HepG2 (cell line): ENCODE measurements at regions not wholly inside any gene's neighbourhood (a gene's known extent, or its start where the extent isn't known, plus 50 kb on each side); places are given as distances from the start of the nearest gene placed in this dataset.

Experiments used
- ATF7 ChIP-seq, 2 experiments: fragments of 450-650 bp in 1 of 2; sonication (generic) in 1 of 2; formaldehyde crosslinking in 1 of 2; IDR thresholded peaks; 2 replicates each; pipeline versions ENCODE4 v1.4.0 to v1.6.1; 2016 to 2020; ENCODE audit warnings: antibody characterized with exemption in 1 of 2, mild to moderate bottlenecking in 1 of 2, missing genetic modification reagents in 1 of 2
- ELF1 ChIP-seq: sonication (generic); formaldehyde crosslinking; IDR thresholded peaks from 2 replicates; pipeline ENCODE4 v1.4.0; 2020; ENCODE audit warnings: missing genetic modification reagents
- HMG20B ChIP-seq: conservative IDR thresholded peaks from 2 replicates; pipeline ENCODE4 v1.6.1; 2016; ENCODE audit warnings: missing genetic modification reagents, missing compliant biosample characterization
- JUN ChIP-seq: sonication (generic); formaldehyde crosslinking; IDR thresholded peaks from 2 replicates; pipeline ENCODE4 v1.4.0; 2020; ENCODE audit warnings: mild to moderate bottlenecking, missing genetic modification reagents
- JUNB ChIP-seq: sonication (generic); formaldehyde crosslinking; IDR thresholded peaks from 2 replicates; pipeline ENCODE4 v1.8.0; 2022; ENCODE audit warnings: missing genetic modification reagents, mild to moderate bottlenecking, borderline replicate concordance
- KLF16 ChIP-seq, 2 experiments: sonication (generic) in 1 of 2; formaldehyde crosslinking in 1 of 2; IDR thresholded peaks; 2 replicates each; pipeline versions ENCODE4 v1.6.1 to v1.8.0; 2016 to 2023; ENCODE audit warnings: missing genetic modification reagents in 2 of 2, missing compliant biosample characterization in 1 of 2
- MYNN ChIP-seq: sonication (generic); formaldehyde crosslinking; IDR thresholded peaks from 2 replicates; pipeline ENCODE4 v1.4.0; 2020; ENCODE audit warnings: mild to moderate bottlenecking, low read depth, missing genetic modification reagents
- NFE2L1 ChIP-seq: sonication (generic); formaldehyde crosslinking; IDR thresholded peaks from 2 replicates; pipeline ENCODE4 v1.4.0; 2020; ENCODE audit warnings: missing genetic modification reagents, mild to moderate bottlenecking, borderline replicate concordance
- PHF5A ChIP-seq: IDR thresholded peaks from one replicate; pipeline ENCODE4 v1.6.1; 2018; ENCODE audit warnings: low read depth, missing genetic modification reagents; ENCODE audit not compliant: unreplicated experiment
- RAD21 ChIP-seq: fragments of 450-650 bp; formaldehyde crosslinking; IDR thresholded peaks from 2 replicates; pipeline ENCODE4 v1.5.0; 2020; ENCODE audit warnings: mild to moderate bottlenecking
- RNF2 ChIP-seq: fragments of 450-650 bp; conservative IDR thresholded peaks from 2 replicates; pipeline ENCODE4 v1.6.1; 2016; ENCODE audit warnings: low read depth
- SMARCE1 ChIP-seq: fragments of 450-650 bp; IDR thresholded peaks from 2 replicates; pipeline ENCODE4 v1.6.1; 2017; ENCODE audit warnings: borderline replicate concordance
- TAF1 ChIP-seq: sonication (generic); formaldehyde crosslinking; IDR thresholded peaks from 2 replicates; pipeline ENCODE4 v1.4.0; 2020; ENCODE audit warnings: missing genetic modification reagents
- ZKSCAN1 ChIP-seq: fragments of 150-350 bp; IDR thresholded peaks from 2 replicates; pipeline ENCODE4 v1.6.1; 2014; ENCODE audit warnings: low read length
- ZNF451 ChIP-seq: sonication (generic); formaldehyde crosslinking; IDR thresholded peaks from 2 replicates; pipeline ENCODE4 v1.5.0; 2020; ENCODE audit warnings: mild to moderate bottlenecking, missing genetic modification reagents
- ZNF569 ChIP-seq: sonication (generic); formaldehyde crosslinking; IDR thresholded peaks from 2 replicates; pipeline ENCODE4 v1.5.0; 2020; ENCODE audit warnings: mild to moderate bottlenecking, missing genetic modification reagents, moderate library complexity, borderline replicate concordance
- ZNF775 ChIP-seq: sonication (generic); formaldehyde crosslinking; IDR thresholded peaks from 2 replicates; pipeline ENCODE4 v1.4.0; 2020; ENCODE audit warnings: missing genetic modification reagents, mild to moderate bottlenecking, moderate library complexity, borderline replicate concordance
- ZNF878 ChIP-seq: sonication (generic); formaldehyde crosslinking; IDR thresholded peaks from 2 replicates; pipeline ENCODE4 v1.8.1; 2023; ENCODE audit warnings: mild to moderate bottlenecking, missing genetic modification reagents, moderate library complexity
- ZNF891 ChIP-seq: sonication (generic); formaldehyde crosslinking; IDR thresholded peaks from 2 replicates; pipeline ENCODE4 v1.5.0; 2020; ENCODE audit warnings: mild to moderate bottlenecking, missing genetic modification reagents
- TF ChIP-seq, protein P1 (sequence below): sonication (generic); formaldehyde crosslinking; IDR thresholded peaks from 2 replicates; pipeline ENCODE4 v1.8.0; 2022; ENCODE audit warnings: mild to moderate bottlenecking, missing genetic modification reagents; ENCODE audit not compliant: insufficient replicate concordance
- TF ChIP-seq, protein P2 (sequence below), 2 experiments: IDR thresholded peaks; 2 replicates each; pipeline ENCODE4 v1.6.1; 2011 to 2012; ENCODE audit warnings: low read length in 2 of 2, borderline replicate concordance in 1 of 2, low read depth in 1 of 2, mild to moderate bottlenecking in 1 of 2, moderate library complexity in 1 of 2
- TF ChIP-seq, protein P3 (sequence below): sonication (generic); formaldehyde crosslinking; IDR thresholded peaks from 2 replicates; pipeline ENCODE4 v1.5.1; 2020; ENCODE audit warnings: missing genetic modification reagents, mild to moderate bottlenecking, borderline replicate concordance

DNA sequence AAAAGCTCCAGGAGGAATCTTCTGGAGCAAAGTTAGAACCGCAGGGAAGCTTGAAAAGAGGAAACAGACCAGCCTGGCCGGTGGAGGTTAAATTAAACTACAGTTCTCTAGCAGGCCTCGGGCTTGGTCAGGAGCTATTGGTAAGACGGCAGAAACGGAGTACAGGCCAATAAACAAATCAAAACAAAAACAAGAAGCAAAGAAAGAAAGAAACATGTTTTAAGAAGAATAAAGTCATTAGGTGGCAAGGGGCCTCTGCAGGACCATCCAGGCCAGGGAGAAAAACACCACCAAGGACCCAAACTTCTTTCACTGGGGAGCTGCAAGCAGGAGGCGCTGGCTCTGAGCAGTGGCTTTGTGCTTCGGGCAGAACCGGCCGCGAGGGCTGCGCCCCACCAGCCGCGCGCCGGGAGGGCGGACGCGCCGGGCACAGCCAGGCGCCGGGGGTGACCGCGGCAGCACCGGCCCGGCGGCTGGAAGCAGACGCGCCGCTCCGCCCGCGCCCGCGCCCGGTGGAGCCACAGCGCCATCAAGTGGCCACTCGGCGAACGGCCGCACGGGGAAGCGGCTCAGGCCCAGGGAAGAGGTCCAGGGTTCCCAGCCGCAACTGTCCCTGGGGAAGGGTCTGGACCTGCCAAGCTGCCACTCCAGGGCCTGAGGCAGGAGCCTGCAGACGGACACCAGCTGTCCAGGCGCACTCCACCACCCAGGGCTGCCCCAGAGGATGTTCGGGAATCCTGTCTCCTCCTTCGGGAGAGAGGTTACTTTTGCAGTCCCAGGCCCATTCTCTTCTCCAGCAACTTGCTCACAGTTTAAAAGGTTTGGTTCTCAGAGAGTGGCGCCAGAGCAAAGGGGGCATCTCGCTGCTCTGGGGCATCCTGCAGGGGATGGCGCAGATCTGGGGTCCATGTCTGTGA is 419.4 kb downstream of the SOX9 start (continued):
- TF ChIP-seq, protein P1, sequence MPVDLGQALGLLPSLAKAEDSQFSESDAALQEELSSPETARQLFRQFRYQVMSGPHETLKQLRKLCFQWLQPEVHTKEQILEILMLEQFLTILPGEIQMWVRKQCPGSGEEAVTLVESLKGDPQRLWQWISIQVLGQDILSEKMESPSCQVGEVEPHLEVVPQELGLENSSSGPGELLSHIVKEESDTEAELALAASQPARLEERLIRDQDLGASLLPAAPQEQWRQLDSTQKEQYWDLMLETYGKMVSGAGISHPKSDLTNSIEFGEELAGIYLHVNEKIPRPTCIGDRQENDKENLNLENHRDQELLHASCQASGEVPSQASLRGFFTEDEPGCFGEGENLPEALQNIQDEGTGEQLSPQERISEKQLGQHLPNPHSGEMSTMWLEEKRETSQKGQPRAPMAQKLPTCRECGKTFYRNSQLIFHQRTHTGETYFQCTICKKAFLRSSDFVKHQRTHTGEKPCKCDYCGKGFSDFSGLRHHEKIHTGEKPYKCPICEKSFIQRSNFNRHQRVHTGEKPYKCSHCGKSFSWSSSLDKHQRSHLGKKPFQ (CRISPR knock-in tag): no peak
- TF ChIP-seq ATF7 (IDR thresholded peaks at IDR 0.05) (no peak), ATF7 (CRISPR knock-in tag; IDR thresholded peaks at IDR 0.05) (no peak), JUNB (CRISPR knock-in tag) (no peak), ZNF775 (CRISPR knock-in tag) (no peak), ZNF569 (CRISPR knock-in tag) (no peak), KLF16 (CRISPR knock-in tag; IDR thresholded peaks at IDR 0.05) (no peak), ELF1 (no peak), SMARCE1 (no peak), JUN (CRISPR knock-in tag) (no peak), HMG20B (no peak), RAD21 (CRISPR knock-in tag) (peak; percentile 100), ZNF878 (CRISPR knock-in tag) (no peak), ZNF891 (CRISPR knock-in tag) (peak; percentile 76; the same call in 1 of the 2 replicates), ZKSCAN1 (no peak), TAF1 (CRISPR knock-in tag) (peak; percentile 25; the same call in 1 of the 2 replicates), PHF5A (CRISPR knock-in tag) (no peak), RNF2 (0 out of 2 replicates have a peak, but pooled peaks have one; percentile 44), MYNN (CRISPR knock-in tag) (no peak), ZNF451 (CRISPR knock-in tag) (peak; percentile 69; the same call in 1 of the 2 replicates), NFE2L1 (CRISPR knock-in tag) (no peak)
- TF ChIP-seq, protein P2, sequence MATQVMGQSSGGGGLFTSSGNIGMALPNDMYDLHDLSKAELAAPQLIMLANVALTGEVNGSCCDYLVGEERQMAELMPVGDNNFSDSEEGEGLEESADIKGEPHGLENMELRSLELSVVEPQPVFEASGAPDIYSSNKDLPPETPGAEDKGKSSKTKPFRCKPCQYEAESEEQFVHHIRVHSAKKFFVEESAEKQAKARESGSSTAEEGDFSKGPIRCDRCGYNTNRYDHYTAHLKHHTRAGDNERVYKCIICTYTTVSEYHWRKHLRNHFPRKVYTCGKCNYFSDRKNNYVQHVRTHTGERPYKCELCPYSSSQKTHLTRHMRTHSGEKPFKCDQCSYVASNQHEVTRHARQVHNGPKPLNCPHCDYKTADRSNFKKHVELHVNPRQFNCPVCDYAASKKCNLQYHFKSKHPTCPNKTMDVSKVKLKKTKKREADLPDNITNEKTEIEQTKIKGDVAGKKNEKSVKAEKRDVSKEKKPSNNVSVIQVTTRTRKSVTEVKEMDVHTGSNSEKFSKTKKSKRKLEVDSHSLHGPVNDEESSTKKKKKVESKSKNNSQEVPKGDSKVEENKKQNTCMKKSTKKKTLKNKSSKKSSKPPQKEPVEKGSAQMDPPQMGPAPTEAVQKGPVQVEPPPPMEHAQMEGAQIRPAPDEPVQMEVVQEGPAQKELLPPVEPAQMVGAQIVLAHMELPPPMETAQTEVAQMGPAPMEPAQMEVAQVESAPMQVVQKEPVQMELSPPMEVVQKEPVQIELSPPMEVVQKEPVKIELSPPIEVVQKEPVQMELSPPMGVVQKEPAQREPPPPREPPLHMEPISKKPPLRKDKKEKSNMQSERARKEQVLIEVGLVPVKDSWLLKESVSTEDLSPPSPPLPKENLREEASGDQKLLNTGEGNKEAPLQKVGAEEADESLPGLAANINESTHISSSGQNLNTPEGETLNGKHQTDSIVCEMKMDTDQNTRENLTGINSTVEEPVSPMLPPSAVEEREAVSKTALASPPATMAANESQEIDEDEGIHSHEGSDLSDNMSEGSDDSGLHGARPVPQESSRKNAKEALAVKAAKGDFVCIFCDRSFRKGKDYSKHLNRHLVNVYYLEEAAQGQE (IDR thresholded peaks at IDR 0.05; ENCODE audit: borderline replicate concordance in 1 of 2, low read depth in 1 of 2, low read length in 2 of 2): no peak
- TF ChIP-seq, protein P3, sequence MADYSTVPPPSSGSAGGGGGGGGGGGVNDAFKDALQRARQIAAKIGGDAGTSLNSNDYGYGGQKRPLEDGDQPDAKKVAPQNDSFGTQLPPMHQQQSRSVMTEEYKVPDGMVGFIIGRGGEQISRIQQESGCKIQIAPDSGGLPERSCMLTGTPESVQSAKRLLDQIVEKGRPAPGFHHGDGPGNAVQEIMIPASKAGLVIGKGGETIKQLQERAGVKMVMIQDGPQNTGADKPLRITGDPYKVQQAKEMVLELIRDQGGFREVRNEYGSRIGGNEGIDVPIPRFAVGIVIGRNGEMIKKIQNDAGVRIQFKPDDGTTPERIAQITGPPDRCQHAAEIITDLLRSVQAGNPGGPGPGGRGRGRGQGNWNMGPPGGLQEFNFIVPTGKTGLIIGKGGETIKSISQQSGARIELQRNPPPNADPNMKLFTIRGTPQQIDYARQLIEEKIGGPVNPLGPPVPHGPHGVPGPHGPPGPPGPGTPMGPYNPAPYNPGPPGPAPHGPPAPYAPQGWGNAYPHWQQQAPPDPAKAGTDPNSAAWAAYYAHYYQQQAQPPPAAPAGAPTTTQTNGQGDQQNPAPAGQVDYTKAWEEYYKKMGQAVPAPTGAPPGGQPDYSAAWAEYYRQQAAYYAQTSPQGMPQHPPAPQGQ (CRISPR knock-in tag): no peak
